ENCODE measurements at regions not wholly inside any gene's neighbourhood (a gene's known extent, or its start where the extent isn't known, plus 50 kb on each side); places are given as distances from the start of the nearest gene placed in this dataset.

DNA sequence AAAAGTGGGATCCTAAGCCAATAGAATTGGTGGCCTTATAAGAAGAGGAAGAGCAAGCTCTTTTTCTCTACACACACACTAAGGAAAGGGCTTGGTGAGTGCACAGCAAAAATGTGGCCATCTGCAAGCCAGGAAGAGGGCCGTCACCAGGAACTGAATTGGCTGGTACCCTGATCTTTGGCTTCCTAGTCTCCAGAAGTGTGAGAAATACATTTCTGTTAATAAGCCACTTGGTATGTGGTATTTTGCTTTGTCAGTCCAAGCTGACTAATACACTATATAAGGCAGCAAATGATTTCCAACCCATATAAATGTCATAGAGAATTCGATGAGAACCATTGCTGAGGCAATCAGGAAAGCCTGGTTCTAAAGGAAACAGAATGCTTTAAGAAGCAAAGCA is 816.3 kb upstream of the SEMA6D start:
- H3K4me2 ChIP-seq (ENCODE audit: low read length) = no peak overlapping the region
- peak; percentile 38 to 53 for DNase-seq
- H3K14ac ChIP-seq (ENCODE audit: low read length) = no peak overlapping the region
- no peaks in the 10 kb centered on the region for H3K36me3 ChIP-seq (ENCODE audit: control insufficient read depth in 1 of 2, insufficient read depth in 2 of 2, low read length in 2 of 2)
- H3K4ac ChIP-seq (ENCODE audit: low read depth, low read length) = no peak overlapping the region
- no peak overlapping the region for H3K23ac ChIP-seq (ENCODE audit: low read length)
- H4K12ac ChIP-seq (ENCODE audit: low read depth, low read length) = no peak overlapping the region
- no peak overlapping the region for H4K8ac ChIP-seq (ENCODE audit: low read depth, low read length)
- no peaks in the 10 kb centered on the region for H3K27me3 ChIP-seq (ENCODE audit: insufficient read depth, low read length)
- no peak overlapping the region for H2BK120ac ChIP-seq (ENCODE audit: insufficient read depth, low read length, poor library complexity)
- H4K91ac ChIP-seq (ENCODE audit: low read depth, low read length) = no peak overlapping the region
- no peak overlapping the region for H2AK5ac ChIP-seq (ENCODE audit: low read length)
- no peak overlapping the region for H3K9ac ChIP-seq (ENCODE audit: low read length)
- WGBS (ENCODE audit: extremely low coverage, insufficient coverage, insufficient read length) = no CpG with 5 or more reads among the region's 2 CpGs
- H3K79me2 ChIP-seq (ENCODE audit: control insufficient read depth, insufficient read depth, low read length, poor library complexity) = no peaks in the 10 kb centered on the region
- no peak overlapping the region for H3K27ac ChIP-seq (ENCODE audit: low read depth, low read length)
- no peaks in the 10 kb centered on the region for H3K79me1 ChIP-seq (ENCODE audit: low read length)
- H3K18ac ChIP-seq (ENCODE audit: low read length) = no peak overlapping the region
- no peak overlapping the region for H2BK5ac ChIP-seq (ENCODE audit: low read depth, low read length, poor library complexity)
- H3K9me3 ChIP-seq (ENCODE audit: insufficient read depth, low read depth, low read length) = no peaks in the 10 kb centered on the region
- H2AFZ ChIP-seq (ENCODE audit: insufficient read depth, low read length, poor library complexity) = no peak overlapping the region
- H3K4me3 ChIP-seq (ENCODE audit: low read depth, low read length) = no peak overlapping the region
- no peak overlapping the region for H2BK12ac ChIP-seq (ENCODE audit: low read length)
- no peaks in the 10 kb centered on the region for H3K4me1 ChIP-seq (ENCODE audit: control insufficient read depth in 1 of 2, insufficient read depth in 2 of 2, low read length in 2 of 2)

DNA sequence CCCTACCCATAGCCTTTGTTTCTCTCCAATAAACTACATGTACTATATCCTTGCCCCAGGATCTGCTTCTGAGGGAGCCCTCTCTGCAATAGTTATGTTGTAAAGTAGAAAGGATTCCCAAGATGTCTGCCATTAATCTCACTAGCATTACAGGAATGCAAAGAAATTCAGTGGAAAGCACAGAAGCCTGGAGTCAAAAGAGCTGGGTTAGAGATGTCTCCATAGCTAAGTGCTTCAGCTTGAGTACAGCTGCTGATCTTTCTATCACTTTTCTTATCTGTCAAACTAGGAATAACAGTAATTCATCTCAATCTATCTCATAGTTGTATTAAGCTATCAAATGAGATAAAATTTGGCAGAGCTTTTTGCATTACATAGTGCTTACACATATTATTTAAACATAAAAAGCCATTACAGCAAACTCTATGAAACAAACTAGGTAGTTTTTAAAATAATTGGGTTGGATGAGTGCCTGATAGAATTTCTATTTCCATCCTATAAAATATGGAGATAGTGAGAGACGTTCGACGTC is 799.5 kb upstream of the SEMA6D start:
- Histone ChIP-seq H3K27me3 (ENCODE audit: insufficient read depth, low read length) (no peaks in the 10 kb centered on the region), H3K27ac (ENCODE audit: low read depth, low read length) (no peak overlapping the region), H3K4ac (ENCODE audit: low read depth, low read length) (no peak overlapping the region), H3K4me2 (ENCODE audit: low read length) (no peak overlapping the region), H4K12ac (ENCODE audit: low read depth, low read length) (no peak overlapping the region), H2BK5ac (ENCODE audit: low read depth, low read length, poor library complexity) (no peak overlapping the region), H2AK5ac (ENCODE audit: low read length) (no peak overlapping the region), H3K14ac (ENCODE audit: low read length) (no peak overlapping the region), H3K18ac (ENCODE audit: low read length) (no peak overlapping the region), H3K9me3 (ENCODE audit: insufficient read depth, low read depth, low read length) (no peaks in the 10 kb centered on the region), H3K4me1 (ENCODE audit: control insufficient read depth in 1 of 2, insufficient read depth in 2 of 2, low read length in 2 of 2) (no peaks in the 10 kb centered on the region), H3K36me3 (ENCODE audit: control insufficient read depth in 1 of 2, insufficient read depth in 2 of 2, low read length in 2 of 2) (no peaks in the 10 kb centered on the region), H3K4me3 (ENCODE audit: low read depth, low read length) (no peak overlapping the region), H3K23ac (ENCODE audit: low read length) (no peak overlapping the region), H2BK120ac (ENCODE audit: insufficient read depth, low read length, poor library complexity) (peak overlapping the region; percentile 33), H2AFZ (ENCODE audit: insufficient read depth, low read length, poor library complexity) (no peak overlapping the region), H3K9ac (ENCODE audit: low read length) (no peak overlapping the region), H2BK12ac (ENCODE audit: low read length) (no peak overlapping the region), H4K91ac (ENCODE audit: low read depth, low read length) (no peak overlapping the region), H3K79me1 (ENCODE audit: low read length) (no peaks in the 10 kb centered on the region), H4K8ac (ENCODE audit: low read depth, low read length) (no peak overlapping the region), H3K79me2 (ENCODE audit: control insufficient read depth, insufficient read depth, low read length, poor library complexity) (no peaks in the 10 kb centered on the region)
- no CpG with 5 or more reads among the region's 3 CpGs for WGBS (ENCODE audit: extremely low coverage, insufficient coverage, insufficient read length)
- no peak for DNase-seq

DNA sequence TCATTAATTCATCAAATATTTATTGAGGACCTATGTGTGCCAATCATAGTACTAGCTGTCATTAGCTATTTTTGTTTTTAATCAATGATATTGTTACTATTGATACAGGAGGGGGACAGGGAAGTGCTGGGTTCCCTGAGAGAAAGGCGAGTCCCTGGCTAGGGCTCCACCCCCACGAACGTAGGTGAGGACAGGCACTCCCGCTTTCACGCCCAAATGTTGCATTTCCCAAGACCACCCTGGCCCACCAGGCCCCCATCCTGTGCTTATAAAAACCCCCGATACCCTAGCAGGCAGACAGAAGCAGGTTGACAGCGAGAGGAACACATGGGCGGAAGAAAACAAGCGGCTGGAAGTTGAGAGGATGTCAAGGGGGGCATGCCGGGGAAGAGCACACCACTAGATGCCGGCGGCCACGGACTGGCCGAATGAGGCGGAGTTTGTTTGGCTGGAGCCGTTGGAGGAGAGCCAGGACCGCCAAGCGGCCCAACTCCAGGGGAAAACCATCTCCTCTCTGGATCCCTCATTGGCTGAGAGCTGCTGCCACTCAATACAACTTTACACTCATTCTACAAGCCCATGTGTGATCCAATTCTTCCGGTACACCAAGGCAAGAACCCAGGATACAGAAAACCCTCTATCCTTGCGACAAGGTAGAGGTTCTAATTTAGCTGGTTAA is 798.7 kb upstream of the SEMA6D start:
- no peak overlapping the region for H3K18ac ChIP-seq (ENCODE audit: low read length)
- no peaks in the 10 kb centered on the region for H3K36me3 ChIP-seq (ENCODE audit: control insufficient read depth in 1 of 2, insufficient read depth in 2 of 2, low read length in 2 of 2)
- no peak for DNase-seq

DNA sequence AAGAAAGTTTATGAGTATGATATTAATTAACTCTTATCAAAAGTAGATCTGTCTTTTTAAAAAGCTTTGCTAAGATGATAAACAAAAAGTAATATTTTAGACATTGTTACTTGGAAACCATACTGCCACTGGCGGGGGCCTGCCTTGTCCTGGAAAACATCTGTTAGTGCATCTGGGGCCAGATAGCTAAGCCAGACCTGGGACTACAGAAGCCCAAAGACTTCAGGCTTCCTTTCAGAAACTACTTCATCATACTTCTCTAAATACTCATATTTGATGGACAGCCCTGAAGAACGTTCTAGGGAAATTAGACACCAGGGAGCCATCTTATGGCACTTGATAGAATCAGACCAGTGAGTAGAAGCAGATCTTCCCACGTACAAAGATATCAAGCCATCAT is 795.4 kb upstream of the SEMA6D start:
- H3K4me3 ChIP-seq (ENCODE audit: low read depth, low read length) = no peak overlapping the region
- no peak for DNase-seq
- no peak overlapping the region for H2AFZ ChIP-seq (ENCODE audit: insufficient read depth, low read length, poor library complexity)
- H3K4me1 ChIP-seq (ENCODE audit: control insufficient read depth in 1 of 2, insufficient read depth in 2 of 2, low read length in 2 of 2) = no peaks in the 10 kb centered on the region
- no peak overlapping the region for H3K4me2 ChIP-seq (ENCODE audit: low read length)
- no peak overlapping the region for H3K23ac ChIP-seq (ENCODE audit: low read length)
- H2AK5ac ChIP-seq (ENCODE audit: low read length) = no peak overlapping the region
- no peak overlapping the region for H3K9ac ChIP-seq (ENCODE audit: low read length)
- H3K18ac ChIP-seq (ENCODE audit: low read length) = no peak overlapping the region
- no peak overlapping the region for H4K91ac ChIP-seq (ENCODE audit: low read depth, low read length)
- no CpG with 5 or more reads among the region's 3 CpGs for WGBS (ENCODE audit: extremely low coverage, insufficient coverage, insufficient read length)
- no peaks in the 10 kb centered on the region for H3K79me2 ChIP-seq (ENCODE audit: control insufficient read depth, insufficient read depth, low read length, poor library complexity)
- no peak overlapping the region for H2BK12ac ChIP-seq (ENCODE audit: low read length)
- no peaks in the 10 kb centered on the region for H3K27me3 ChIP-seq (ENCODE audit: insufficient read depth, low read length)
- H2BK5ac ChIP-seq (ENCODE audit: low read depth, low read length, poor library complexity) = no peak overlapping the region
- H4K12ac ChIP-seq (ENCODE audit: low read depth, low read length) = no peak overlapping the region
- no peak overlapping the region for H4K8ac ChIP-seq (ENCODE audit: low read depth, low read length)
- H3K14ac ChIP-seq (ENCODE audit: low read length) = no peak overlapping the region
- H3K79me1 ChIP-seq (ENCODE audit: low read length) = no peaks in the 10 kb centered on the region
- H3K9me3 ChIP-seq (ENCODE audit: insufficient read depth, low read depth, low read length) = no peaks in the 10 kb centered on the region
- H3K27ac ChIP-seq (ENCODE audit: low read depth, low read length) = no peak overlapping the region
- no peak overlapping the region for H3K4ac ChIP-seq (ENCODE audit: low read depth, low read length)
- H2BK120ac ChIP-seq (ENCODE audit: insufficient read depth, low read length, poor library complexity) = no peak overlapping the region
- H3K36me3 ChIP-seq (ENCODE audit: control insufficient read depth in 1 of 2, insufficient read depth in 2 of 2, low read length in 2 of 2) = no peaks in the 10 kb centered on the region

More for the DNA sequence above, 798.7 kb upstream of the SEMA6D start:
- no peaks in the 10 kb centered on the region for H3K9me3 ChIP-seq (ENCODE audit: insufficient read depth, low read depth, low read length)
- H3K4me1 ChIP-seq (ENCODE audit: control insufficient read depth in 1 of 2, insufficient read depth in 2 of 2, low read length in 2 of 2) = no peaks in the 10 kb centered on the region
- no peaks in the 10 kb centered on the region for H3K79me1 ChIP-seq (ENCODE audit: low read length)
- no peaks in the 10 kb centered on the region for H3K79me2 ChIP-seq (ENCODE audit: control insufficient read depth, insufficient read depth, low read length, poor library complexity)
- H3K4ac ChIP-seq (ENCODE audit: low read depth, low read length) = no peak overlapping the region
- H4K91ac ChIP-seq (ENCODE audit: low read depth, low read length) = no peak overlapping the region
- WGBS (ENCODE audit: extremely low coverage, insufficient coverage, insufficient read length) = no CpG with 5 or more reads among the region's 20 CpGs
- H2AK5ac ChIP-seq (ENCODE audit: low read length) = no peak overlapping the region
- no peak overlapping the region for H3K9ac ChIP-seq (ENCODE audit: low read length)
- no peak overlapping the region for H3K4me3 ChIP-seq (ENCODE audit: low read depth, low read length)
- no peak overlapping the region for H4K8ac ChIP-seq (ENCODE audit: low read depth, low read length)
- H3K27ac ChIP-seq (ENCODE audit: low read depth, low read length) = no peak overlapping the region
- H3K4me2 ChIP-seq (ENCODE audit: low read length) = no peak overlapping the region
- no peak overlapping the region for H2BK5ac ChIP-seq (ENCODE audit: low read depth, low read length, poor library complexity)
- no peak overlapping the region for H2AFZ ChIP-seq (ENCODE audit: insufficient read depth, low read length, poor library complexity)
- H3K27me3 ChIP-seq (ENCODE audit: insufficient read depth, low read length) = no peaks in the 10 kb centered on the region
- no peak overlapping the region for H2BK120ac ChIP-seq (ENCODE audit: insufficient read depth, low read length, poor library complexity)
- H3K23ac ChIP-seq (ENCODE audit: low read length) = no peak overlapping the region
- H3K14ac ChIP-seq (ENCODE audit: low read length) = no peak overlapping the region
- H2BK12ac ChIP-seq (ENCODE audit: low read length) = no peak overlapping the region
- no peak overlapping the region for H4K12ac ChIP-seq (ENCODE audit: low read depth, low read length)
